Esophagus squamous epithelium (tissue), 4 donors: ENCODE measurements at regions not wholly inside any gene's neighbourhood (a gene's known extent, or its start where the extent isn't known, plus 50 kb on each side); places are given as distances from the start of the nearest gene placed in this dataset.

ENCODE experiments used
- POLR2A ChIP-seq, 4 donors: fragments of 450-650 bp; IDR thresholded peaks; one replicate each; pipeline ENCODE4 v1.6.1; 2017; ENCODE audit warnings: antibody characterized with exemption in 4 of 4, mild to moderate bottlenecking in 4 of 4, moderate library complexity in 3 of 4
- TF ChIP-seq, protein P1 (sequence below), 6 experiments: fragments of 450-650 bp in 4 of 6; fragments of 200-600 bp in 2 of 6; sonication (generic) in 2 of 6; IDR thresholded peaks; one replicate each; pipeline ENCODE4 v1.5.1; 2016 to 2019; ENCODE audit warnings: antibody characterized with exemption in 6 of 6, mild to moderate bottlenecking in 4 of 6, moderate library complexity in 4 of 6

DNA sequence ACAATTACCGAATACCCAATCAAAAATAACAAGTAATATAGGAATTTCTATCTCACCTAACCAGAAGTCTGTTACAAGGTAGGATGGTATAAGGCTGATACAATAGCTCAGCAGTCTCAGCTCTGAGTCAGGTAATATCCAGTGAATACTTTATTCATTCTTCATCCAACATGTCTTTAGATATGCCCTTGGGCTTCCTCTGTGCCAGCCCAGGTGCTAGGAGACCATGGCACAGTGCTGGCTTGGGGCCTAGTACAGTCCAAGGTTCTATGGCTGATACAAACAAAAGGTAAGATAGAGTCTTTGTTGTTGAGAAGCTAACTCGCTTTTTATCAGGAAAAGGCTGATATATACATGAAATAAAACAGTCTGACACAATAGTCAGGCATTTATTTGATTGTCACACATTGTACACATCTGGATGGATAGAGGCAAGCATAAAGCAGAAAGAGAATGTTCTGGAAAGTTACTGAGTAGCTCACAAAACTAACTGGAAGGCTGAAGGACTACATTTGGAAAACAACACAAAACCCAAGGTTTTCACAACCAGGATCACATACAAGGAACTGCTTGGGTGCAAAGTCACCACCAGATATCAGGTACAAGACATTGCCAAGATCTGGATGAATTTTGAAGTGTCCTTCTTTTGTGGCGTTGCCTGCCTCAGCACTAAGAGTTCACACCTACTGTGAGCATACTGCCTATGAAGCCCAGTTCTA is 110.4 kb upstream of the SCAF8 start:
- TF ChIP-seq, protein P1, sequence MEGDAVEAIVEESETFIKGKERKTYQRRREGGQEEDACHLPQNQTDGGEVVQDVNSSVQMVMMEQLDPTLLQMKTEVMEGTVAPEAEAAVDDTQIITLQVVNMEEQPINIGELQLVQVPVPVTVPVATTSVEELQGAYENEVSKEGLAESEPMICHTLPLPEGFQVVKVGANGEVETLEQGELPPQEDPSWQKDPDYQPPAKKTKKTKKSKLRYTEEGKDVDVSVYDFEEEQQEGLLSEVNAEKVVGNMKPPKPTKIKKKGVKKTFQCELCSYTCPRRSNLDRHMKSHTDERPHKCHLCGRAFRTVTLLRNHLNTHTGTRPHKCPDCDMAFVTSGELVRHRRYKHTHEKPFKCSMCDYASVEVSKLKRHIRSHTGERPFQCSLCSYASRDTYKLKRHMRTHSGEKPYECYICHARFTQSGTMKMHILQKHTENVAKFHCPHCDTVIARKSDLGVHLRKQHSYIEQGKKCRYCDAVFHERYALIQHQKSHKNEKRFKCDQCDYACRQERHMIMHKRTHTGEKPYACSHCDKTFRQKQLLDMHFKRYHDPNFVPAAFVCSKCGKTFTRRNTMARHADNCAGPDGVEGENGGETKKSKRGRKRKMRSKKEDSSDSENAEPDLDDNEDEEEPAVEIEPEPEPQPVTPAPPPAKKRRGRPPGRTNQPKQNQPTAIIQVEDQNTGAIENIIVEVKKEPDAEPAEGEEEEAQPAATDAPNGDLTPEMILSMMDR (IDR thresholded peaks at IDR 0.05), result no peak
- no peak for TF ChIP-seq POLR2A (IDR thresholded peaks at IDR 0.05)
